Panc1 (cell line): ENCODE measurements at regions not wholly inside any gene's neighbourhood (a gene's known extent, or its start where the extent isn't known, plus 50 kb on each side); places are given as distances from the start of the nearest gene placed in this dataset.

Experiments
- ATAC-seq: fragments of 200-7000 bp; cut with Tn5 transposase; 2 replicates; pipeline ENCODE4 v1.9.1; 2020; ENCODE audit warnings: mild to moderate bottlenecking, moderate library complexity
- BruUV-seq: library from RNA; stranded (reverse); fragments of 400-500 nt; replicated peaks from 2 replicates; lab custom pipeline; 2021; lab: Mats Ljungman, UMichigan
- CTCF ChIA-PET: fragments of 300-600 bp; sonication (Branson Sonifier 250); formaldehyde crosslinking; loops from one replicate; lab custom pipeline; 2022; ENCODE audit warnings: antibody characterized with exemption; lab: Charles Lee
- POLR2A ChIA-PET: fragments of 300-600 bp; sonication (Branson Sonifier 250); formaldehyde crosslinking; loops from one replicate; lab custom pipeline; 2022; ENCODE audit warnings: antibody characterized with exemption; lab: Charles Lee
- DNase-seq: peaks from one replicate; pipeline ENCODE4 v3.0.0-alpha.2; 2010; ENCODE audit warnings: low read depth, low spot score
- H3K27ac ChIP-seq: 2 replicates; pipeline ENCODE4 v1.5.1; 2011; ENCODE audit warnings: mild to moderate bottlenecking, low read length, inconsistent platforms
- H3K27me3 ChIP-seq: fragments of 200-500 bp; sonication (Bioruptor generic); 2 replicates; pipeline ENCODE4 v1.6.0; 2014; ENCODE audit warnings: low read length, inconsistent platforms; ENCODE audit not compliant: control insufficient read depth, insufficient read depth
- H3K36me3 ChIP-seq: fragments of 200-500 bp; sonication (Bioruptor generic); 2 replicates; pipeline ENCODE4 v1.5.1; 2014; ENCODE audit warnings: inconsistent platforms, mild to moderate bottlenecking, low read length, moderate library complexity; ENCODE audit not compliant: control insufficient read depth, insufficient read depth
- H3K4me1 ChIP-seq: 2 replicates; pipeline ENCODE4 v1.5.1; 2011; ENCODE audit warnings: inconsistent platforms, mild to moderate bottlenecking, low read length, moderate library complexity; ENCODE audit not compliant: control insufficient read depth, insufficient read depth
- H3K4me3 ChIP-seq, 2 experiments: 2 replicates each; pipeline ENCODE4 v1.5.1; 2011 to 2012; ENCODE audit warnings: low read depth in 2 of 2, low read length in 2 of 2, mild to moderate bottlenecking in 2 of 2, inconsistent platforms in 1 of 2, moderate library complexity in 1 of 2
- H3K9me3 ChIP-seq: fragments of 200-500 bp; sonication (Bioruptor generic); 2 replicates; pipeline ENCODE4 v1.5.1; 2014; ENCODE audit warnings: low read depth, mild to moderate bottlenecking, inconsistent platforms, low read length, moderate library complexity; ENCODE audit not compliant: control insufficient read depth, insufficient read depth
- CTCF ChIP-seq: fragments of 450-650 bp; IDR thresholded peaks from 2 replicates; pipeline ENCODE4 v1.5.1; 2017; ENCODE audit warnings: mild to moderate bottlenecking
- POLR2AphosphoS5 ChIP-seq: IDR thresholded peaks from 2 replicates; pipeline ENCODE4 v1.6.1; 2012; ENCODE audit warnings: mild to moderate bottlenecking, low read depth, low read length, moderate library complexity
- SIN3A ChIP-seq: IDR thresholded peaks from 2 replicates; pipeline ENCODE4 v1.6.1; 2012; ENCODE audit warnings: low read depth, mild to moderate bottlenecking, low read length, moderate library complexity, borderline replicate concordance; ENCODE audit not compliant: insufficient read depth
- TCF7L2 ChIP-seq: IDR thresholded peaks from 2 replicates; pipeline ENCODE4 v1.6.1; 2011; ENCODE audit warnings: mild to moderate bottlenecking, low read depth, low read length, inconsistent platforms
- in situ Hi-C: cut with HindIII; loops from 2 replicates; pipeline ENCODE4 v1.10.0; 2016; ENCODE audit warnings: low sequenced_read_pairs, low pct_unique_long_range_greater_than_20kb
- intact Hi-C: fragments of 100-400 bp; cut with micrococcal nuclease; formaldehyde crosslinking; loops from one replicate; pipeline ENCODE4 v1.10.0; 2022; ENCODE audit not compliant: unreplicated experiment
- TF ChIP-seq, protein P1 (sequence below), 2 experiments: IDR thresholded peaks; 2 replicates each; pipeline ENCODE4 v1.6.1; 2011 to 2012; ENCODE audit warnings: low read depth in 2 of 2, control low read depth in 1 of 2, low read length in 1 of 2, mild to moderate bottlenecking in 1 of 2, moderate library complexity in 1 of 2; ENCODE audit not compliant: insufficient read depth in 1 of 2

- no peak overlapping the region for H3K4me3 ChIP-seq
- H3K9me3 ChIP-seq, result no peaks in the 10 kb centered on the region
- intact Hi-C loops (no loop called here), in situ Hi-C loops (no loop called here)
- DNase-seq (no peak), ATAC-seq (no peak)
- no peaks in the 10 kb centered on the region for H3K27me3 ChIP-seq
- ChIA-PET CTCF (no interaction called here), POLR2A (no interaction called here)
- H3K36me3 ChIP-seq, result no peaks in the 10 kb centered on the region
- H3K4me1 ChIP-seq, result no peaks in the 10 kb centered on the region
- TF ChIP-seq, protein P1, sequence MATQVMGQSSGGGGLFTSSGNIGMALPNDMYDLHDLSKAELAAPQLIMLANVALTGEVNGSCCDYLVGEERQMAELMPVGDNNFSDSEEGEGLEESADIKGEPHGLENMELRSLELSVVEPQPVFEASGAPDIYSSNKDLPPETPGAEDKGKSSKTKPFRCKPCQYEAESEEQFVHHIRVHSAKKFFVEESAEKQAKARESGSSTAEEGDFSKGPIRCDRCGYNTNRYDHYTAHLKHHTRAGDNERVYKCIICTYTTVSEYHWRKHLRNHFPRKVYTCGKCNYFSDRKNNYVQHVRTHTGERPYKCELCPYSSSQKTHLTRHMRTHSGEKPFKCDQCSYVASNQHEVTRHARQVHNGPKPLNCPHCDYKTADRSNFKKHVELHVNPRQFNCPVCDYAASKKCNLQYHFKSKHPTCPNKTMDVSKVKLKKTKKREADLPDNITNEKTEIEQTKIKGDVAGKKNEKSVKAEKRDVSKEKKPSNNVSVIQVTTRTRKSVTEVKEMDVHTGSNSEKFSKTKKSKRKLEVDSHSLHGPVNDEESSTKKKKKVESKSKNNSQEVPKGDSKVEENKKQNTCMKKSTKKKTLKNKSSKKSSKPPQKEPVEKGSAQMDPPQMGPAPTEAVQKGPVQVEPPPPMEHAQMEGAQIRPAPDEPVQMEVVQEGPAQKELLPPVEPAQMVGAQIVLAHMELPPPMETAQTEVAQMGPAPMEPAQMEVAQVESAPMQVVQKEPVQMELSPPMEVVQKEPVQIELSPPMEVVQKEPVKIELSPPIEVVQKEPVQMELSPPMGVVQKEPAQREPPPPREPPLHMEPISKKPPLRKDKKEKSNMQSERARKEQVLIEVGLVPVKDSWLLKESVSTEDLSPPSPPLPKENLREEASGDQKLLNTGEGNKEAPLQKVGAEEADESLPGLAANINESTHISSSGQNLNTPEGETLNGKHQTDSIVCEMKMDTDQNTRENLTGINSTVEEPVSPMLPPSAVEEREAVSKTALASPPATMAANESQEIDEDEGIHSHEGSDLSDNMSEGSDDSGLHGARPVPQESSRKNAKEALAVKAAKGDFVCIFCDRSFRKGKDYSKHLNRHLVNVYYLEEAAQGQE (IDR thresholded peaks at IDR 0.05; ENCODE audit: insufficient read depth in 1 of 2, low read depth in 2 of 2, low read length in 1 of 2), result no peak
- no peak for TF ChIP-seq TCF7L2
- TF ChIP-seq SIN3A, result no peak
- no peak for TF ChIP-seq CTCF
- no peak for TF ChIP-seq POLR2AphosphoS5
- H3K27ac ChIP-seq, result no peak overlapping the region
- no TSS peak for BruUV-seq
Observed at GRCh38 chr3:5553203-5553602, 365.7 kb downstream of the EDEM1 start.

GRCh38 chr3:5554245-5554747 is 366.8 kb downstream of the EDEM1 start:
- Histone ChIP-seq H3K27ac (no peak overlapping the region), H3K4me3 (no peak overlapping the region), H3K9me3 (no peaks in the 10 kb centered on the region), H3K36me3 (no peaks in the 10 kb centered on the region), H3K4me1 (no peaks in the 10 kb centered on the region), H3K27me3 (no peaks in the 10 kb centered on the region)
- in situ Hi-C loops, result no loop called here
- ChIA-PET POLR2A (no interaction called here), CTCF (no interaction called here)
- no peak for ATAC-seq
- no peak for TF ChIP-seq CTCF
- TF ChIP-seq TCF7L2, result no peak
- TF ChIP-seq SIN3A, result no peak
- TF ChIP-seq, protein P1 (IDR thresholded peaks at IDR 0.05; ENCODE audit: insufficient read depth in 1 of 2, low read depth in 2 of 2, low read length in 1 of 2), result no peak
- no peak for TF ChIP-seq POLR2AphosphoS5
- BruUV-seq, result no TSS peak
- no peak for DNase-seq
- intact Hi-C loops, result no loop called here
